Kidney (tissue), 13 donors: ENCODE measurements at regions not wholly inside any gene's neighbourhood (a gene's known extent, or its start where the extent isn't known, plus 50 kb on each side); places are given as distances from the start of the nearest gene placed in this dataset.

Source experiments
- DNase-seq, 5 donors: peaks; one replicate each; pipeline ENCODE4 v3.0.0-alpha.2; 2013 to 2020
- FAIRE-seq: peaks from 2 replicates; lab custom pipeline; 2012; peaks lifted over from hg19 to GRCh38; lab: Jason Lieb, UNC
- H3K27ac ChIP-seq, 2 donors: one replicate each; pipeline ENCODE4 v1.7.0; 2013; ENCODE audit warnings: low read depth in 2 of 2, low read length in 2 of 2, inconsistent platforms in 1 of 2
- H3K27me3 ChIP-seq: one replicate; pipeline ENCODE4 v1.7.1; 2013; ENCODE audit warnings: low read length, inconsistent platforms; ENCODE audit not compliant: control insufficient read depth, insufficient read depth
- H3K36me3 ChIP-seq, 3 donors: one replicate each; pipeline versions ENCODE4 v1.7.0 to v1.7.1; 2013; ENCODE audit warnings: low read length in 3 of 3, control low read depth in 1 of 3, inconsistent platforms in 1 of 3; ENCODE audit not compliant: insufficient read depth in 3 of 3, control insufficient read depth in 2 of 3
- H3K4me1 ChIP-seq, 3 donors: one replicate each; pipeline versions ENCODE4 v1.7.0 to v1.7.1; 2013; ENCODE audit warnings: low read length in 3 of 3, inconsistent platforms in 1 of 3, low read depth in 1 of 3; ENCODE audit not compliant: control insufficient read depth in 2 of 3, insufficient read depth in 2 of 3
- H3K4me3 ChIP-seq, 3 donors: one replicate each; pipeline versions ENCODE4 v1.7.0 to v1.8.1; 2013; ENCODE audit warnings: low read length in 3 of 3, control low read depth in 1 of 3, inconsistent platforms in 1 of 3
- H3K9ac ChIP-seq, 3 donors: one replicate each; pipeline versions ENCODE4 v1.7.0 to v1.7.1; 2013; ENCODE audit warnings: low read length in 3 of 3, control low read depth in 1 of 3, inconsistent platforms in 1 of 3
- H3K9me3 ChIP-seq, 3 donors: one replicate each; pipeline versions ENCODE4 v1.7.0 to v1.7.1; 2013; ENCODE audit warnings: low read length in 3 of 3, control low read depth in 1 of 3, inconsistent platforms in 1 of 3; ENCODE audit not compliant: control insufficient read depth in 2 of 3, insufficient read depth in 1 of 3
- intact Hi-C: fragments of 100-400 bp; cut with DNase I; formaldehyde crosslinking; loops from one replicate; pipeline ENCODE4 v1.11.1; 2022
- TF ChIP-seq, protein P1 (sequence below): IDR thresholded peaks from 3 replicates; pipeline ENCODE4 v1.5.1; 2012; ENCODE audit warnings: mild to moderate bottlenecking, moderate library complexity, borderline replicate concordance; ENCODE audit not compliant: insufficient read depth; ENCODE audit errors: extremely low read depth
- donor health status: control.
- donor health status: control.
- donor health status: control.
- donor health status: control.
- donor health status: control.
- donor health status: DM: yes; HTN: yes; CAD: no.
- donor health status: Normal renal cell carcinoma (clear cell type).

DNA sequence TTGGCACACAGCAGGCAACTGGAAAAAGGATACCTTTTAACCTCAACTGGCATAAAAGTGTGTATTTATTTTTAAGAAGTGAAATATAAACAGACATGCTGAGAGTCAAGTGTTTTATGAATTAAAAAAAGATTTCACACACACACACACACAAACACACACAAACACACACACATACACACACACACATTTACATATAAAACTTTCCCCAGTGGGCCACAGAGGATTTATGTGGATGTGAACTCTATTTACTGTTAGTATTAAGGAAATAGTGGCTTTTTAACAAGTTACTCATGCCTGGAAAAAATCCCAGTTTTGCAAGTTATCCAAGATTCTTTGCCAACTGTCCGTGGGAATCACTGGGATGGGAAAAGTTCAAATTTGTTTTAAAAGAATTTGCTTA is 725.9 kb upstream of the NR2F2 start:
- H3K4me1 ChIP-seq = peaks cover 0 to 5% (median 4%) of the 10 kb centered on the region in 3 donors
- H3K9ac ChIP-seq = no peak overlapping the region
- DNase-seq (peak in 2 of 5 donors; percentile 49 to 89), FAIRE-seq (peak; percentile 87)
- no peaks in the 10 kb centered on the region for H3K36me3 ChIP-seq
- no peaks in the 10 kb centered on the region for H3K9me3 ChIP-seq
- TF ChIP-seq, protein P1, sequence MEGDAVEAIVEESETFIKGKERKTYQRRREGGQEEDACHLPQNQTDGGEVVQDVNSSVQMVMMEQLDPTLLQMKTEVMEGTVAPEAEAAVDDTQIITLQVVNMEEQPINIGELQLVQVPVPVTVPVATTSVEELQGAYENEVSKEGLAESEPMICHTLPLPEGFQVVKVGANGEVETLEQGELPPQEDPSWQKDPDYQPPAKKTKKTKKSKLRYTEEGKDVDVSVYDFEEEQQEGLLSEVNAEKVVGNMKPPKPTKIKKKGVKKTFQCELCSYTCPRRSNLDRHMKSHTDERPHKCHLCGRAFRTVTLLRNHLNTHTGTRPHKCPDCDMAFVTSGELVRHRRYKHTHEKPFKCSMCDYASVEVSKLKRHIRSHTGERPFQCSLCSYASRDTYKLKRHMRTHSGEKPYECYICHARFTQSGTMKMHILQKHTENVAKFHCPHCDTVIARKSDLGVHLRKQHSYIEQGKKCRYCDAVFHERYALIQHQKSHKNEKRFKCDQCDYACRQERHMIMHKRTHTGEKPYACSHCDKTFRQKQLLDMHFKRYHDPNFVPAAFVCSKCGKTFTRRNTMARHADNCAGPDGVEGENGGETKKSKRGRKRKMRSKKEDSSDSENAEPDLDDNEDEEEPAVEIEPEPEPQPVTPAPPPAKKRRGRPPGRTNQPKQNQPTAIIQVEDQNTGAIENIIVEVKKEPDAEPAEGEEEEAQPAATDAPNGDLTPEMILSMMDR = no peak
- H3K27me3 ChIP-seq = no peaks in the 10 kb centered on the region
- intact Hi-C loops = no loop called here
- H3K27ac ChIP-seq = no peak overlapping the region
- no peak overlapping the region for H3K4me3 ChIP-seq

DNA sequence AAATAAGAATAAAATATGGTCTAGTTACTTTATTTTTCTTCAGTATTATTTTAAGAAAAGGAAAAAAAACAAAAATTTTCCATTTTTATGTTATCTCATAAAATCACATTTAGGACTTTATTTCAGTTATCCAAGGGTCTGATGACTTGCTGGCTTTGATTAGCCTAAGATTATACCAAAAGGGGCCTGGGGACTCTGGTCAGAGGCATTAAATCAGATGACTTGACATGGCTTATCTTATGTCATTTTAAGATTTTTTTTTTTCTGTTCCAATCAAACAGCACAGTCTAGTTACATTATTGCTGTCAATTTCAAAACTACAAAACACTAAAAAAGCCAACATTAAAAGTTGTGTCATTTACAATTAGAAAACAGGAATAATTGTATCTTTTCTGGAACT is 725.4 kb upstream of the NR2F2 start:
- Histone ChIP-seq H3K9me3 (no peaks in the 10 kb centered on the region), H3K4me1 (peaks cover 0 to 5% (median 4%) of the 10 kb centered on the region in 3 donors), H3K27ac (peak overlapping the region in 1 of 2 donors; percentile 37), H3K27me3 (no peaks in the 10 kb centered on the region), H3K9ac (no peak overlapping the region), H3K4me3 (no peak overlapping the region), H3K36me3 (no peaks in the 10 kb centered on the region)
- no peak for FAIRE-seq
- intact Hi-C loops = no loop called here
- DNase-seq = no peak
- TF ChIP-seq, protein P1 = no peak

DNA sequence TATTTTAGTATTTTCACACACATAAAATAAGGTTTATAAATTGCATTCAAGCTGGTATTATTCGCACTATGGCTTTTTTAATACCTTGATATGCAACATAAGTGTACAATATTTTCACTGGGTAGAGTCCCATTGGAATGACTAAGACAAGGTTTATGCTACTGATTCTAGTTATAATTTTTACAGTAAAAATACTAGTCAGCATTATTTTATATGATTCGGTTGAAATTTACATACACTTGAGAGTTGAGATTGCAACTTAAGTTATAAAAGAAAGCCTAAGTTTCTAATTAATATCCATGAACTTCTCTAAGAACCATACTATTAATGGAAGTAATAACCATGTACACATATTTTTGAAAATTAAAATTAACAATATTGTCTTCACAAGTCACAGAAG is 723.9 kb upstream of the NR2F2 start:
- intact Hi-C loops = no loop called here
- H3K9ac ChIP-seq = no peak overlapping the region
- TF ChIP-seq, protein P1 = no peak
- no peaks in the 10 kb centered on the region for H3K36me3 ChIP-seq
- peaks cover 0 to 5% (median 4%) of the 10 kb centered on the region in 3 donors for H3K4me1 ChIP-seq
- FAIRE-seq = no peak
- no peaks in the 10 kb centered on the region for H3K27me3 ChIP-seq
- no peak overlapping the region for H3K4me3 ChIP-seq
- DNase-seq = no peak
- H3K27ac ChIP-seq = no peak overlapping the region
- H3K9me3 ChIP-seq = no peaks in the 10 kb centered on the region

DNA sequence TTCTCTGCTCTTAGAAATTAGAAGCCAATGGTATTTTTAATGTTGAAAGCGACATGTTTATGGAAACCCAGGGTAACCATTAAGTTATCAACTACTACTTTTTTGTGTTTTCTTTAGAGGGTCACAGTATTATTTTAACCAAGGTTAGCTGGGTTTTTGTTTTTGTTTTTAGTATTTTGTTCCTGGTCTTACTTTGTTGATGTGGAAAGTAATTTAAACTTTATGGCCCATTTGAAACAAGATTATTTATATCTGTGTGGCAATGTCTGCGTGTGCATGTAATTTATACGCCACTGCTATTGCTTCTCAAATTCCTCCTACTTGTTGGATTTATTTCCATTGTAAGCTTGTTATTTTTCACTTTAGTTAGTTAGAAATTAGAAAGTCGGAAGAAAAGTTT is 722.1 kb upstream of the NR2F2 start:
- TF ChIP-seq, protein P1 = no peak
- Histone ChIP-seq H3K27ac (no peak overlapping the region), H3K9ac (no peak overlapping the region), H3K9me3 (no peaks in the 10 kb centered on the region), H3K4me3 (no peak overlapping the region), H3K27me3 (no peaks in the 10 kb centered on the region), H3K4me1 (peaks cover 0 to 5% (median 4%) of the 10 kb centered on the region in 3 donors), H3K36me3 (no peaks in the 10 kb centered on the region)
- DNase-seq (peak in 3 of 5 donors; percentile 17 to 90 (median 88)), FAIRE-seq (no peak)
- intact Hi-C loops = no loop called here
